Muscle of back (tissue), 3 donors: ENCODE measurements at regions not wholly inside any gene's neighbourhood (a gene's known extent, or its start where the extent isn't known, plus 50 kb on each side); places are given as distances from the start of the nearest gene placed in this dataset.
A peak's percentile ranks its signal among the peaks of the same experiment; 100 is the strongest.

Experiments used
- DNase-seq, 3 donors: peaks; one replicate each; pipeline versions ENCODE4 v3.0.0 to v3.0.0-alpha.2; 2013

GRCh38 chr13:109670776-109671175 is 115.6 kb downstream of the IRS2 start:
- DNase-seq: no peak

DNA sequence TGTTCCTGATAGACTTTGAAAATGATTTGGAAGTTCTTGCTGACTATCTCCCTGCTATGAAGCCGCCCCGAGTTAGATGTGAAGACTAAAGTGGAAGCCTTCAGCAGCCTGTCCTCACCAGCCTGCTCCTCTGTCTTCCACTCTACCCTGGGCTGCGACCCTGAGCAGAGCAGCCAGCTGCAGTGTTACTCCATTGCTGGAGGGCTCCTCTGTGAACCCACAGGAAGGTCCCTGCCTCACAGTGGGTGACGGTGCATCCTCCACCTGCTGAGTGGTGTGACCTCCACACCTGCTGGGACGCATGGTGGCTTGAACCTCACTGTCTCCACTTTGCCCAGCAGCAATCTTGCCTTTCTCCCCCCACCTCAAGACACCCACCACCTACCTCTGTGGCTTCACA is 116.4 kb downstream of the IRS2 start:
- no peak for DNase-seq

DNA sequence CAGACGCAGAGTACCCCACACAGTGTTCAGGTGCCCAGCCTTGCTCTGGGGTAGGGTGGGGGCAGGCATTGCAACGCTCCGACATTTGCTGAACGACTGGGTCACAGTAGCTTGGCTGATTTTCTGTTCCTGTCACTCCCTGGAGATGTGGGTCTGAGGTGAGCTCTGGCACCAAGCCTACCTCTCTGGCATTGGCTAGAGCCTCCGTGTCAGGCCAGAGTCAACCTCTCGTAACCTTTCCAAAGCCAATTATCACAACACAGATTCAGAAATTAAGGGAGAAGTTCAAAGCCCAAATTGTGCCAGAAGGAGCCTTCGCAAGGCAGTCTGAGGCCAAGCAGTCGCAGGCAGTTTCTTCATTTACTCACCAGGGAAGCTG is 117.2 kb downstream of the IRS2 start:
- no peak for DNase-seq

GRCh38 chr13:109668433-109669233 is 117.8 kb downstream of the IRS2 start:
- no peak for DNase-seq

- DNase-seq: peak in 1 of 3 donors; percentile 13
Observed at GRCh38 chr13:109667807-109668291, 118.5 kb downstream of the IRS2 start.

- DNase-seq: no peak
Observed at GRCh38 chr13:109667056-109667455, 119.3 kb downstream of the IRS2 start.

GRCh38 chr13:109666656-109667055 is 119.7 kb downstream of the IRS2 start:
- DNase-seq: no peak

DNA sequence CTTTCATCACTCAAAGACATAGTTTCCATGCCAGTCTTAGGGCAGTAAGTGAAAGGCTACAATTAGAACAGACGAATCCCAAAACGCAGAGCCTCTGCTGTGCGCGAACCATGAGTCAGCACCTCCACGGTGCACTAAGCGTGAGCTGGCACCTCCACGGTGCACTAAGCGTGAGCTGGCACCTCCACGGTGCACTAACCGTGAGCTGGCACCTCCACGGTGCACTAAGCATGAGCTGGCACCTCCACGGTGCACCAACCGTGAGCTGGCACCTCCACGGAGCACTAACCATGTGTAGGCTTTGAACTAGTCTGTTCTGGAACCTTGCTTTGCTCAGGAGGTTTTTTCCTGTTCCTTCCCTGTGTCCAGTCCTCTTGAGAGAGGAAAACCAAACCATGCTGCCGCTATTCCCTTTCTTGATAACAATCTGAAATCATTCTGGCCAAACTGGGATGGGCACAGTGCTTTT is 120.6 kb downstream of the IRS2 start:
- DNase-seq: no peak

- DNase-seq: no peak
Observed at GRCh38 chr13:109665240-109665639, 121.1 kb downstream of the IRS2 start.

GRCh38 chr13:109657395-109657794 is 129.0 kb downstream of the IRS2 start:
- no peak for DNase-seq

GRCh38 chr13:109656206-109656605 is 130.2 kb downstream of the IRS2 start:
- DNase-seq: no peak

- DNase-seq: no peak
Observed at GRCh38 chr13:109655611-109656010, 130.8 kb downstream of the IRS2 start.

- peak in 2 of 3 donors; percentile 18 to 50 for DNase-seq
Observed at GRCh38 chr13:109655206-109655600, 131.2 kb downstream of the IRS2 start.

DNA sequence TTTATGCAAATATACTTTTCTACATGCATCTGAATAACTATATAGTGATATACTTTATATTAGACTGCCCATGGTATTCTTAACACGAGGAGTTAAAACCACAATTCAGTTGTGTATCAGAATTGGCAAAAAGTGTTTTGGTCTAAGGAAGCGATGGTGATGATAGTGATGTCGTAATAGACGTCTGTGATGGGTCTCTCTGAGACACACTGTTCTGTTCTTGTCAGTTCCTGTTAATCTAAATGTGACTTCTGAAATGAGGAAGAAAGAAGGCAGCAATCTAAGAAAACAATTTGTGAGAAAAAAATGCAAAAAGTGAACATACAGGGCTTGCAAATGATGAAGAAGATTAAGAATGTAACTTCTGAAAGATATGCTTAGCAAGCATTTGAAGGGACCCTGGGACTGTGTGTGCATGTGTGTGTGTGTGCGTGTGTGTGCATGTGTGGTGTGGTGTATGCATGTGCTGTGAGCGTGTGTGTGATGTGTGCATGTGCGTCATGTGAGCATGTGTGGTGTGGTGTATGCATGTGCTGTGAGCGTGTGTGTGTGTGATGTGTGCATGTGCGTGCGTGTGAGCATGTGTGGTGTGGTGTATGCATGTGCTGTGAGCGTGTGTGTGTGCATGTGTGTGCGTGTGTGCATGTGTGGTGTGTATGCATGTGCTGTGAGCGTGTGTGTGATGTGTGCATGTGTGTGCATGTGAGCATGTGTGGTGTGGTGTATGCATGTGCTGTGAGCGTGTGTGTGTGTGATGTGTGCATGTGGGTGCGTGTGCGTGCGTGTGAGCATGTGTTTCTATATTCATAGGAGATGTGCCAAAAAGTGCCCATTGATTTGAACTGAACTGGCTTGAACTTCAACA is 131.8 kb downstream of the IRS2 start:
- peak in 1 of 3 donors; percentile 43 for DNase-seq

- DNase-seq: peak in 1 of 3 donors; percentile 51
Observed at GRCh38 chr13:109652531-109652930, 133.9 kb downstream of the IRS2 start.

DNA sequence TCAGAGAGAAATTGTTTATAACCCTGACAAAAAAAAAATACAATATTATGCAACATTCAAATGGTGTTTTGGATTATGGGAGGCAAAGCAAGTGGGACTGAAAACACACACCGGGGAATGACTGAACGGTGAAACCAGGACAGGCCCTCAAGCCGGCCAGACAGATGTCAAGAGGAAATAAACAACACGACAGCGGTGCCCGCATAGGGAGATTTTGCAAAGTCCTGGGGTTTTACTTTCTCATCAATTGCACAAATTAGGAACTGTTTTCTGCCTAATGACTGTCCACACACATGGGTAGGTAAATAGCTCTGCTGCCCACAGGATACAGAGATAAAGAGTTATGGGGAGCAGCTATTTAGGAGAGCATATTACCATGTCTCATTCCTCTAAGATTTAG is 134.5 kb downstream of the IRS2 start:
- no peak for DNase-seq

DNA sequence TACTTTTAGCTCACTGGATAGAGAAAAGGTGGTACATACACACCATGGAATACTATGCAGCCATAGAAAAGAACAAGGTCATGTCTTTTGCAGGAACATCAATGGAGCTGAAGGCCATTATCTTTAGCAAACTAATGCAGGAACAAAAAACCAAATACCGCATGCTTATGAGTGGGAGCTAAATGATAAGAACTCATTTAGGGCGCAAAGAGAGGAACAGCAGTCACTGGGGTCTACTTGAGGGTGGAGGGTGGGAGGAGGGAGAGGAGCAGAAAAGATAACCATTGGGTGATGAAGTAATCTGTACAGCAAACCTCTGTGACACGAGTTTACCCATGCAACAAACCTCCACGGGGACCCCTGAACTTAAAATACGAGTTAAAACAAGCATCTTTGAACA is 135.1 kb downstream of the IRS2 start:
- DNase-seq: no peak

- no peak for DNase-seq
Observed at GRCh38 chr13:109650861-109651260, 135.5 kb downstream of the IRS2 start.

DNA sequence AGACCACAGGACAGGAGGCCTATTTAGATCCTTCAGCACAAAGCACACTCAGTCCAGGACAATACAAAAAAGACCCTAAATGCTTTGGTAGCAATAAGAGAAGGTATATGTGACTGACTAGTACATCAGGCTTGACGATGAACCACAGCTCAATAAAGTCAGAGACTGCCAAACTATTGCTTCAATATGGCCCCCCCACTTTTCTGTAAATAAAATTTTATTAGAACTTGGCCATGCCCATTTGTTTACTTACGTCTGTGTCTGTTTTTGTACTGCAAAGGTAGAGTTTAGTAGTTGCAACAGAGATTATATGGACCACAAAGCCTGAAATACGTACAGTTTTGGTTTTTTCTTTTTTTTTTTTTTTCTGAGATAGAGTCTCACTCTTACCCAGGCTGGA is 136.7 kb downstream of the IRS2 start:
- no peak for DNase-seq

GRCh38 chr13:109647699-109648098 is 138.7 kb downstream of the IRS2 start:
- no peak for DNase-seq

DNA sequence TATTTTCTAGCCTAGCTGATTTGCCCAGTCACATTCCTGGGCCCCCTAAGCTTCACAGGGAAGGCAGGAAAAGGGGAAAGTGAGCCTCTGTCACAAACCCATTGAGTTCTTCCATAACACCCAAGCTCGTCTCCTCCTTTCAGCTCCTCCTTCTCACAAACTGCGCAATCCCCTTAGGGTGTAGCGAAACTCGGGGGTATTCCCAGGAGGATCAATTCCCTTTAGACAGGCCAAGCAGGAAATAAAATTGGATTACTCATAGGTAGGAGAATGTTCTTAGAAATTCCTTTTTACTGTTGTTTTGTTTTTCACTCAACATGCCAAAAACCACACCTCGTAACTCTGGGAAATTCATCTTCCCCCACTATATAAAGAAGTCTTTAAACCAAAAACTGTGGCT is 139.3 kb downstream of the IRS2 start:
- no peak for DNase-seq

DNA sequence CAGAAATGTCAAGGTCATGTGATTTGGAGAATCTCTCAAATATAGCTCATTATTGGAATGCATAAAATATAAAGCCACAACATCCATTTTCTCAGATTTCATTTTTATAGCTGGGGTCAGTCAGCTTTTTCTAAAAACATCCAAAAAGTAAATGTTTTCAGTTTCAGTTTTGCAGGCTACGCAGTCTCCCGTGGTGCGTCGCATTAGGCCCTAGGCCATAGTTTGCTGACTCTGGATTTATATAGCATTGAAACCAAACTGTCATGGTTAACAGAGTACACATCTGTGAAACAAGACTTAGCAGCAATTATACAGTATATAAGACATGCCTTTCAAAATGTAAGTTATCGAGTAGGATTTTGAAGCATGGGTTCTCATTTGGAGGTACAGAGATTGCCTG is 140.0 kb downstream of the IRS2 start:
- DNase-seq: peak in 1 of 3 donors; percentile 42

DNA sequence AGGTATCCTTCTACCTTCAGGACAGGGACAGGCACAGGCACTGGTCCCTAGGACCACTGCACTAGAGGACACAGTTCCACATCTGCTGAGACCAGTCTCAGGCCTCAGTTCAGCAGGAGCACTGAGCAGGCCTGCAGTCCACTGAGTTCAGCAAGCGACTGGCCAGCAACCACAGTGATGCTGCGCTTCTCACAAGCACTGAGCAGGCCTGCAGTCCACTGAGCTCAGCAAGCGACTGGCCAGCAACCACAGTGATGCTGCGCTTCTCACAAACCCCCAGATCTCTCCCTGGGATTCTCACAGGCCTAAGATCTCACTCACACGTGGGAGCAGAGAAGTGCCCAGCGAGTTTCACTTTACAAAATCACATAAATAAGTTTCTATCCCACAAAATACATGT is 140.6 kb downstream of the IRS2 start:
- DNase-seq: peak in 1 of 3 donors; percentile 24
